WTC11 (cell line): ENCODE measurements at regions not wholly inside any gene's neighbourhood (a gene's known extent, or its start where the extent isn't known, plus 50 kb on each side); places are given as distances from the start of the nearest gene placed in this dataset.
"Not testable (repeated sequence)": the region's sequence is repeated elsewhere in the genome, so short reads cannot be mapped to it uniquely, and the experiment has no call there.

Experiments used
- E2F5 ChIP-seq: sonication (generic); formaldehyde crosslinking; IDR thresholded peaks from 2 replicates; pipeline ENCODE4 v1.8.1; 2022; ENCODE audit warnings: mild to moderate bottlenecking, moderate library complexity, missing genetic modification reagents
- KAT7 ChIP-seq: sonication (generic); formaldehyde crosslinking; IDR thresholded peaks from 2 replicates; pipeline ENCODE4 v1.8.1; 2023; ENCODE audit warnings: missing genetic modification reagents, mild to moderate bottlenecking, borderline replicate concordance
- TEAD4 ChIP-seq: sonication (generic); formaldehyde crosslinking; IDR thresholded peaks from 2 replicates; pipeline ENCODE4 v1.8.0; 2022; ENCODE audit warnings: mild to moderate bottlenecking, missing genetic modification reagents
- ZNF416 ChIP-seq: fragments of 250-450 bp; sonication (Bioruptor Pico); IDR thresholded peaks from 2 replicates; pipeline ENCODE4 v1.9.0; 2021; ENCODE audit warnings: mild to moderate bottlenecking, inconsistent platforms

GRCh38 chr16:34085038-34085437, 625.6 kb downstream of the TP53TG3F start:
- TF ChIP-seq KAT7 (CRISPR knock-in tag); ZNF416 (CRISPR knock-in tag); TEAD4; E2F5 (CRISPR knock-in tag): not testable (repeated sequence)
